SK-N-SH (cell line): ENCODE measurements at regions not wholly inside any gene's neighbourhood (a gene's known extent, or its start where the extent isn't known, plus 50 kb on each side); places are given as distances from the start of the nearest gene placed in this dataset.
A peak's percentile ranks its signal among the peaks of the same experiment; 100 is the strongest.

Source experiments
- CTCF ChIA-PET: fragments of 300-600, 350-600 bp; formaldehyde crosslinking; extraction: SDS; loops from one replicate; lab custom pipeline; 2021; lab: Yijun Ruan, JAX
- POLR2A ChIA-PET: fragments of 350-600 bp; sonication (Branson Sonifier 250); formaldehyde crosslinking; extraction: SDS; loops from one replicate; lab custom pipeline; 2020; ENCODE audit warnings: antibody characterized with exemption, inconsistent platforms; lab: Yijun Ruan, JAX
- DNase-seq: peaks from one replicate; pipeline ENCODE4 v3.0.0; 2012
- H2AFZ ChIP-seq: fragments of 200-600 bp; sonication (generic); 2 replicates; pipeline ENCODE4 v1.8.1; 2016; ENCODE audit warnings: antibody characterized with exemption, mild to moderate bottlenecking, low read depth
- H3F3A ChIP-seq: fragments of 200-600 bp; sonication (generic); replicated peaks from 2 replicates; pipeline ENCODE3; 2016; ENCODE audit warnings: antibody characterized with exemption, mild to moderate bottlenecking; ENCODE audit not compliant: insufficient read depth
- H3K27ac ChIP-seq, 2 experiments: fragments of 200-500 bp in 1 of 2; fragments of 200-600 bp in 1 of 2; sonication (Bioruptor generic) in 1 of 2; sonication (generic), shearing (Covaris generic) in 1 of 2; 2 replicates each; pipeline versions ENCODE4 v1.5.1 to v1.6.1; 2014 to 2016; ENCODE audit warnings: low read depth in 2 of 2, inconsistent platforms in 1 of 2, low read length in 1 of 2, mild to moderate bottlenecking in 1 of 2, mixed read lengths in 1 of 2
- H3K27me3 ChIP-seq: fragments of 200-600 bp; sonication (generic), shearing (Covaris generic); 2 replicates; pipeline ENCODE4 v1.6.1; 2016; ENCODE audit warnings: mixed run types; ENCODE audit not compliant: insufficient read depth
- H3K36me3 ChIP-seq, 2 experiments: fragments of 200-500 bp in 1 of 2; fragments of 200-600 bp in 1 of 2; sonication (Bioruptor generic) in 1 of 2; sonication (generic) in 1 of 2; replicated peaks in 1 of 2; 2 replicates each; pipeline versions ENCODE3 to v1.5.1; 2014 to 2016; ENCODE audit warnings: low read length in 1 of 2, mild to moderate bottlenecking in 1 of 2; ENCODE audit not compliant: insufficient read depth in 2 of 2, control insufficient read depth in 1 of 2
- H3K4me1 ChIP-seq, 2 experiments: fragments of 200-500 bp in 1 of 2; fragments of 200-600 bp in 1 of 2; sonication (Bioruptor generic) in 1 of 2; sonication (generic), shearing (Covaris generic) in 1 of 2; 2 replicates each; pipeline versions ENCODE4 v1.5.1 to v1.6.1; 2014 to 2016; ENCODE audit warnings: low read depth in 1 of 2, low read length in 1 of 2, mixed run types in 1 of 2; ENCODE audit not compliant: insufficient read depth in 2 of 2, control insufficient read depth in 1 of 2
- H3K4me2 ChIP-seq: fragments of 200-600 bp; sonication (generic), shearing (Covaris generic); 2 replicates; pipeline ENCODE4 v1.6.1; 2017; ENCODE audit warnings: mixed run types
- H3K4me3 ChIP-seq, 2 experiments: fragments of 200-500 bp in 1 of 2; fragments of 200-600 bp in 1 of 2; sonication (Bioruptor generic) in 1 of 2; sonication (generic), shearing (Covaris generic) in 1 of 2; 2 replicates each; pipeline versions ENCODE4 v1.5.1 to v1.8.1; 2014 to 2016; ENCODE audit warnings: low read depth in 2 of 2, inconsistent platforms in 1 of 2, low read length in 1 of 2, mild to moderate bottlenecking in 1 of 2, mixed read lengths in 1 of 2, moderate library complexity in 1 of 2
- H3K79me2 ChIP-seq: fragments of 200-600 bp; sonication (generic); 2 replicates; pipeline ENCODE4 v1.8.1; 2017; ENCODE audit warnings: mild to moderate bottlenecking; ENCODE audit not compliant: insufficient read depth
- H3K9ac ChIP-seq: fragments of 200-600 bp; sonication (generic); 2 replicates; pipeline ENCODE4 v1.6.1; 2017; ENCODE audit warnings: mixed run types
- H3K9me2 ChIP-seq: fragments of 200-600 bp; sonication (generic); 2 replicates; pipeline ENCODE4 v1.6.1; 2017; ENCODE audit warnings: mixed run types
- H3K9me3 ChIP-seq: fragments of 200-600 bp; sonication (generic); 2 replicates; pipeline ENCODE4 v1.6.1; 2017; ENCODE audit warnings: mixed run types, mild to moderate bottlenecking, moderate library complexity
- H4K20me1 ChIP-seq: fragments of 200-600 bp; sonication (generic); 2 replicates; pipeline ENCODE4 v1.6.1; 2017; ENCODE audit warnings: mild to moderate bottlenecking, mixed run types; ENCODE audit not compliant: insufficient read depth
- EP300 ChIP-seq, 2 experiments: IDR thresholded peaks; 2 replicates each; pipeline versions ENCODE4 v1.4.0 to v1.6.1; 2012; ENCODE audit warnings: borderline replicate concordance in 1 of 2, low read depth in 1 of 2, low read length in 1 of 2
- JUND ChIP-seq: IDR thresholded peaks from 2 replicates; pipeline ENCODE4 v1.4.0; 2012
- MEF2A ChIP-seq: IDR thresholded peaks from 2 replicates; pipeline ENCODE4 v1.4.0; 2012; ENCODE audit warnings: low read depth, borderline replicate concordance
- MXI1 ChIP-seq: IDR thresholded peaks from 2 replicates; pipeline ENCODE4 v1.6.1; 2012; ENCODE audit warnings: mild to moderate bottlenecking, low read depth, low read length, improper control_type of control experiment
- NFIC ChIP-seq: IDR thresholded peaks from 2 replicates; pipeline ENCODE4 v1.4.0; 2012; ENCODE audit warnings: borderline replicate concordance
- POLR2AphosphoS5 ChIP-seq: IDR thresholded peaks from 2 replicates; pipeline ENCODE4 v1.6.1; 2012; ENCODE audit warnings: low read depth, low read length
- RAD21 ChIP-seq: IDR thresholded peaks from 2 replicates; pipeline ENCODE4 v1.6.1; 2012; ENCODE audit warnings: mild to moderate bottlenecking, low read length
- RFX5 ChIP-seq: IDR thresholded peaks from 2 replicates; pipeline ENCODE4 v1.6.1; 2012; ENCODE audit warnings: mild to moderate bottlenecking, improper control_type of control experiment, low read length
- RXRA ChIP-seq: IDR thresholded peaks from 2 replicates; pipeline ENCODE4 v1.4.0; 2012; ENCODE audit warnings: low read depth, mild to moderate bottlenecking, borderline replicate concordance
- TCF12 ChIP-seq: IDR thresholded peaks from 2 replicates; pipeline ENCODE4 v1.4.0; 2012
- WGBS: methylation state at CpG from one replicate; pipeline ENCODE4 v1.1.6; 2017; ENCODE audit warnings: low lambda C conversion rate; 5-methylcytosine and 5-hydroxymethylcytosine counted together
- TF ChIP-seq, protein P1 (sequence below): fragments of 200-600 bp; sonication (generic); IDR thresholded peaks from 2 replicates; pipeline ENCODE4 v1.6.1; 2017; ENCODE audit warnings: antibody characterized with exemption, mild to moderate bottlenecking, moderate library complexity
- TF ChIP-seq, protein P2 (sequence below): IDR thresholded peaks from 2 replicates; pipeline ENCODE4 v1.6.1; 2012; ENCODE audit warnings: mild to moderate bottlenecking, low read depth, low read length, moderate library complexity
- TF ChIP-seq, protein P3 (sequence below): IDR thresholded peaks from 2 replicates; pipeline ENCODE4 v1.4.0; 2012; ENCODE audit warnings: low read depth
- TF ChIP-seq, protein P4 (sequence below): IDR thresholded peaks from 2 replicates; pipeline ENCODE4; 2012

DNA sequence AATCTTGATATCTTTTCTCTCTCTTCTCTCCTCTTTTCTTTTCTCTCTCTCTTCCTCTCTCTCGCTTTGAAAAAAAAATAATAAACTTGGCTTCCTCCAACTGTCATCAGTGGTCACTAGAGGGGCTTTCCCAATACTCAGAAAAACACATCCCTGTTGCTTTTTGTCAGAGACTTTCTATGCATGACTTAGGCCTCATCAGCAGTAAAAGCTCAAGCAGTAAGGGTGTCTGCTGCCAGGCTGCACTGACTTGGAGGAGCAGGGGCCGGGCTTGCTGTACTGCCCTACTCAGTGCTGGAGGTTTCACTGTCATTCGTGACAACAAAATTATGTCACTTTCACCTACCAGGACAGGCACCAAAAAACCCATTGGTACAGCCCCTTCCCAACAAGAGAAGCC, 272.0 kb downstream of the ADGB start:
- Histone ChIP-seq H3K27me3 (no peaks in the 10 kb centered on the region), H3F3A (peaks cover 10% of the 10 kb centered on the region), H3K9ac (no peak overlapping the region), H3K4me2 (no peak overlapping the region), H2AFZ (no peak overlapping the region), H3K79me2 (no peaks in the 10 kb centered on the region), H3K9me2 (no peaks in the 10 kb centered on the region), H3K9me3 (peaks cover 3% of the 10 kb centered on the region; the same call in 1 of the 2 replicates), H3K4me1 (peaks cover 0 to 14% of the 10 kb centered on the region in 2 experiments; a peak in 2 of 4 replicates), H3K4me3 (no peak overlapping the region), H3K36me3 (no peaks in the 10 kb centered on the region), H4K20me1 (no peaks in the 10 kb centered on the region), H3K27ac (no peak overlapping the region)
- 84% methylated on average over 3 of the region's 3 CpGs for WGBS
- no peak for DNase-seq
- ChIA-PET CTCF (interaction anchor here (1.5 kb wide), 1 partner anchor 13 kb away, joined by 5 read pairs; no protein-coding TSS in a partner anchor), POLR2A (no interaction called here)
- TF ChIP-seq TCF12 (no peak), POLR2AphosphoS5 (no peak)
- TF ChIP-seq, protein P1, sequence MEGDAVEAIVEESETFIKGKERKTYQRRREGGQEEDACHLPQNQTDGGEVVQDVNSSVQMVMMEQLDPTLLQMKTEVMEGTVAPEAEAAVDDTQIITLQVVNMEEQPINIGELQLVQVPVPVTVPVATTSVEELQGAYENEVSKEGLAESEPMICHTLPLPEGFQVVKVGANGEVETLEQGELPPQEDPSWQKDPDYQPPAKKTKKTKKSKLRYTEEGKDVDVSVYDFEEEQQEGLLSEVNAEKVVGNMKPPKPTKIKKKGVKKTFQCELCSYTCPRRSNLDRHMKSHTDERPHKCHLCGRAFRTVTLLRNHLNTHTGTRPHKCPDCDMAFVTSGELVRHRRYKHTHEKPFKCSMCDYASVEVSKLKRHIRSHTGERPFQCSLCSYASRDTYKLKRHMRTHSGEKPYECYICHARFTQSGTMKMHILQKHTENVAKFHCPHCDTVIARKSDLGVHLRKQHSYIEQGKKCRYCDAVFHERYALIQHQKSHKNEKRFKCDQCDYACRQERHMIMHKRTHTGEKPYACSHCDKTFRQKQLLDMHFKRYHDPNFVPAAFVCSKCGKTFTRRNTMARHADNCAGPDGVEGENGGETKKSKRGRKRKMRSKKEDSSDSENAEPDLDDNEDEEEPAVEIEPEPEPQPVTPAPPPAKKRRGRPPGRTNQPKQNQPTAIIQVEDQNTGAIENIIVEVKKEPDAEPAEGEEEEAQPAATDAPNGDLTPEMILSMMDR, result no peak
- TF ChIP-seq, protein P2, sequence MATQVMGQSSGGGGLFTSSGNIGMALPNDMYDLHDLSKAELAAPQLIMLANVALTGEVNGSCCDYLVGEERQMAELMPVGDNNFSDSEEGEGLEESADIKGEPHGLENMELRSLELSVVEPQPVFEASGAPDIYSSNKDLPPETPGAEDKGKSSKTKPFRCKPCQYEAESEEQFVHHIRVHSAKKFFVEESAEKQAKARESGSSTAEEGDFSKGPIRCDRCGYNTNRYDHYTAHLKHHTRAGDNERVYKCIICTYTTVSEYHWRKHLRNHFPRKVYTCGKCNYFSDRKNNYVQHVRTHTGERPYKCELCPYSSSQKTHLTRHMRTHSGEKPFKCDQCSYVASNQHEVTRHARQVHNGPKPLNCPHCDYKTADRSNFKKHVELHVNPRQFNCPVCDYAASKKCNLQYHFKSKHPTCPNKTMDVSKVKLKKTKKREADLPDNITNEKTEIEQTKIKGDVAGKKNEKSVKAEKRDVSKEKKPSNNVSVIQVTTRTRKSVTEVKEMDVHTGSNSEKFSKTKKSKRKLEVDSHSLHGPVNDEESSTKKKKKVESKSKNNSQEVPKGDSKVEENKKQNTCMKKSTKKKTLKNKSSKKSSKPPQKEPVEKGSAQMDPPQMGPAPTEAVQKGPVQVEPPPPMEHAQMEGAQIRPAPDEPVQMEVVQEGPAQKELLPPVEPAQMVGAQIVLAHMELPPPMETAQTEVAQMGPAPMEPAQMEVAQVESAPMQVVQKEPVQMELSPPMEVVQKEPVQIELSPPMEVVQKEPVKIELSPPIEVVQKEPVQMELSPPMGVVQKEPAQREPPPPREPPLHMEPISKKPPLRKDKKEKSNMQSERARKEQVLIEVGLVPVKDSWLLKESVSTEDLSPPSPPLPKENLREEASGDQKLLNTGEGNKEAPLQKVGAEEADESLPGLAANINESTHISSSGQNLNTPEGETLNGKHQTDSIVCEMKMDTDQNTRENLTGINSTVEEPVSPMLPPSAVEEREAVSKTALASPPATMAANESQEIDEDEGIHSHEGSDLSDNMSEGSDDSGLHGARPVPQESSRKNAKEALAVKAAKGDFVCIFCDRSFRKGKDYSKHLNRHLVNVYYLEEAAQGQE, result no peak

DNA sequence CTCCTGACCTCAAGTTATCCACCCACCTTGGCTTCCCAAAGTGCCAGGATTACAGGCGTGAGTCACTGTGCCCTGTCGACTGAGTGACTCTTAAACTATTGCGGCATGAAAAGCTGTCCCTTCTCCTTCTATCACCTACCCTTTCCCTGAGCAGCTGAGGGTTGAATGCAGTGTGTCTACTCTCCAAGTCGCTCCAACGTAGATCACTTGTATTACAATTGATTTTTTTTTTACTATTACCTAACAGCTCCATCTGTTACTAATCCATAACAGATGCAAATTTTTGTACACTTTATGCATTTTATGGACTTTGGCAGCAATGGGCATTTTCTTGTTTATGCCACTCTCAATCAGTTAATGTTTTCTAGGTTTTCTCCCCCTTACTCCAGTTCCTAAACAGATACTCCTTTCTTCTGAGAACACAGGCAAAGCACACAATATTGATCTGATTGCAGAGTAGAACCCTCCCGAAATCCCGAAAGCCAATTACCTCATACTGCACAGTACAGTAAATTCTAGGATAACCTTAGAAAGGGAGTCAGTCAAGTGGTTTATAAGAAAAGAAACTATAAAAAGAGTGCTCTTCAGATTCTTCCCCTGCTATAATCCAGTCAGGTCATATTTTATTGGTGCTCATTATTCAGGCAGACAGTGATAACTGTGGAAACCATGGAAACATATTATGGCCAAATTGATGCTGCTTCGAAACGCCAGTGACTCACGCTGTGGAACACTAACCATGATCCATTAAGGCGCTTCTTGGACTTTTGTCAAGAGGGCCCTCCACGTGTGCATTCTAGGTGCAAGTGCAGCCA, 273.0 kb downstream of the ADGB start:
- POLR2A ChIA-PET, result no interaction called here
- H3K79me2 ChIP-seq, result no peaks in the 10 kb centered on the region
- H3K4me1 ChIP-seq, result peaks cover 0 to 23% of the 10 kb centered on the region in 2 experiments; a peak in 2 of 4 replicates
- H4K20me1 ChIP-seq, result no peaks in the 10 kb centered on the region
- peak; percentile 22 for DNase-seq
- H3K36me3 ChIP-seq, result no peaks in the 10 kb centered on the region
- H3F3A ChIP-seq, result peaks cover 10% of the 10 kb centered on the region
- H3K27me3 ChIP-seq, result no peaks in the 10 kb centered on the region
- peak overlapping the region; percentile 81 to 82 for H3K27ac ChIP-seq
- peak overlapping the region; percentile 31; the same call in 1 of the 2 replicates for H3K4me2 ChIP-seq
- H2AFZ ChIP-seq, result peak overlapping the region; percentile 9; the same call in 1 of the 2 replicates
- H3K4me3 ChIP-seq, result no peak overlapping the region
- no peaks in the 10 kb centered on the region for H3K9me2 ChIP-seq
- CTCF ChIA-PET, result interaction anchor here (1.5 kb wide), 1 partner anchor 14 kb away, joined by 5 read pairs; no protein-coding TSS in a partner anchor
- 40% methylated on average over 11 of the region's 12 CpGs for WGBS
- H3K9ac ChIP-seq, result no peak overlapping the region
- peaks cover 3% of the 10 kb centered on the region; the same call in 1 of the 2 replicates for H3K9me3 ChIP-seq
- TF ChIP-seq EP300 (IDR thresholded peaks at IDR 0.05; ENCODE audit: borderline replicate concordance in 1 of 2, low read depth in 1 of 2, low read length in 1 of 2), result peak; percentile 45 to 66; a peak in 3 of 4 replicates
- TF ChIP-seq, protein P3, sequence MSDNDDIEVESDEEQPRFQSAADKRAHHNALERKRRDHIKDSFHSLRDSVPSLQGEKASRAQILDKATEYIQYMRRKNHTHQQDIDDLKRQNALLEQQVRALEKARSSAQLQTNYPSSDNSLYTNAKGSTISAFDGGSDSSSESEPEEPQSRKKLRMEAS, result peak; percentile 35
- no peak for TF ChIP-seq RFX5
- no peak for TF ChIP-seq RAD21
- TF ChIP-seq, protein P2, result 0 out of 2 replicates have a peak, but pooled peaks have one; percentile 20
- TF ChIP-seq RXRA, result no peak
- peak; percentile 56; the same call in 1 of the 2 replicates for TF ChIP-seq MXI1
- no peak; the same call in 1 of the 2 replicates for TF ChIP-seq POLR2AphosphoS5
- peak; percentile 71 for TF ChIP-seq NFIC
- no peak for TF ChIP-seq MEF2A
- TF ChIP-seq, protein P4, sequence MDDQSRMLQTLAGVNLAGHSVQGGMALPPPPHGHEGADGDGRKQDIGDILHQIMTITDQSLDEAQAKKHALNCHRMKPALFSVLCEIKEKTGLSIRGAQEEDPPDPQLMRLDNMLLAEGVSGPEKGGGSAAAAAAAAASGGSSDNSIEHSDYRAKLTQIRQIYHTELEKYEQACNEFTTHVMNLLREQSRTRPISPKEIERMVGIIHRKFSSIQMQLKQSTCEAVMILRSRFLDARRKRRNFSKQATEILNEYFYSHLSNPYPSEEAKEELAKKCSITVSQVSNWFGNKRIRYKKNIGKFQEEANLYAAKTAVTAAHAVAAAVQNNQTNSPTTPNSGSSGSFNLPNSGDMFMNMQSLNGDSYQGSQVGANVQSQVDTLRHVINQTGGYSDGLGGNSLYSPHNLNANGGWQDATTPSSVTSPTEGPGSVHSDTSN, result peak; percentile 93
- peak; percentile 70 for TF ChIP-seq TCF12
- TF ChIP-seq JUND, result peak; percentile 72
